GM18868 (cell line): ENCODE measurements at regions not wholly inside any gene's neighbourhood (a gene's known extent, or its start where the extent isn't known, plus 50 kb on each side); places are given as distances from the start of the nearest gene placed in this dataset.
"Not testable (repeated sequence)": the region's sequence is repeated elsewhere in the genome, so short reads cannot be mapped to it uniquely, and the experiment has no call there.

Source experiments
- ATAC-seq: cut with Tn5 transposase; IDR thresholded peaks from one replicate; pipeline ENCODE4 v1.9.1; 2021; ENCODE audit warnings: mild to moderate bottlenecking, moderate library complexity; ENCODE audit not compliant: unreplicated experiment

GRCh38 chr7:66413379-66414114, 208.4 kb downstream of the TPST1 start:
- ATAC-seq: peak; percentile 80

DNA sequence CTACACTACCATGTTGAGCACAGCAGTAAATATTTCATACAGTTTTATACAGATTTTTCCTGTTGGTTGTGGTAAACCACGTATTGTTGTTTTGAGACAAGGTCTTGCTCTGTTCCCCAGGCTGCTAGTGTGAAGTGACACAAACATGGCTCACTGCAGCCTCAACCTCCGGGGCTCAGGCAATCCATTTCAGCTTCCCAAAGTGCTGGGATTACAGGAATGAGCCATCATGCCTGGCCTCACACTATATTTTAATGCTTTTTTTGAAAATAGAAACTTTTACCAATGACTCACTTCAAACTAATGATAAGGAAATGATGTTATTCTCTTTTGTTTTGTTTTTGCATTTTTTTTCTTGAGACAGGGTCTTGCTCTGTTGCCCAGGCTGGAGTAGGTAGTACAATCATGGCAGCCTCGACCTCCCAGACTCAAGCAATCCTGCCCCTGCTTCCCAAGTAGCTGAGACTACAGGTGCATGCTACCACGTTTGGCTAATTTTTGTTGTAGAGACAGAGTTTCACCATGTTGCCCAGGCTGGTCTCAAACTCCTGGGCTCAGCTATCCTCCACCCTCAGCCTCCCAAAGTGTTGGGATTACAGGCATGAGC, 210.6 kb downstream of the TPST1 start:
- ATAC-seq: no peak

GRCh38 chr7:66418537-66418936, 210.1 kb upstream of the KCTD7 start:
- no peak for ATAC-seq

DNA sequence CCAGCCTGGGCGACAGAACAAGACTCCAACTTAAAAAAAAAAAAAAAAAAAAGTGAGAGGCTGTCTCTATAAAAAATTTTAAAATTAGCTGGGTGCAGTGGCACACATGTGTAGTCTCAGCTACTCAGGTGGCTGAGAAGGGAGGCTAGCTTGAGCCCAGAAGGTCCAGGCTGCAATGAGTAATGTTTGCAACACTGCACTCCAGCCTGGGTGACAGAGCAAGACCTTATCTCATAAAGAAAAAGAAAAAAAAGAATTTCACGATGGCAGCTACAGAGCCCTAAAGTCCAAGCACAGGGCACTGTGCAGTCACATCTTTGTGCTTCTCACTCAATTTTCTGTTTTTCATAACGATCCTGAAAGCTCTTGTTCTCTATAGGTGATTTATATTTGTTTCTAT, 209.5 kb upstream of the KCTD7 start:
- no peak for ATAC-seq

GRCh38 chr7:66421830-66422475, 206.7 kb upstream of the KCTD7 start:
- no peak for ATAC-seq

GRCh38 chr7:66423729-66424128, 205.0 kb upstream of the KCTD7 start:
- ATAC-seq: no peak

GRCh38 chr7:66426332-66426731, 202.3 kb upstream of the KCTD7 start:
- ATAC-seq: no peak

DNA sequence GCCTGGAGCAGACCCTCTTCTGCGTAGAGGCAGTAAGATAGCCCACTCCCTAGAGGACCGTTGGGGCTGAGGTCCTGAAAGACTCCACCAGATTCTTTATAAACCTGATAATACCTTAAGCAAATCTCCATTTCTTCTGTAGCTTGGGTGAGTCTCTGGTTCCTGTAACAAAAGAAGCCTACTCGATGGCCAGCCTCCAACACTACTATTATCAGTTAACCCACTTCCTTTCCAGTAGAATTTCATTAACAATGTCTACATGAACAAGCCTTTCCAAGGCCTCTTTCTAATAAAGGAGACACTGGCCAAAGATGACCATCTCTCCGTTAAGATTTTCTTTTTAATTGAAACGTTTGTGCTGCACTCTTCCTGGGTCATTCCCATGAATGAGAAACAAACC, 201.7 kb upstream of the KCTD7 start:
- no peak for ATAC-seq

- no peak for ATAC-seq
These were observed 200.7 kb upstream of the KCTD7 start for GRCh38 chr7:66427956-66428355.

DNA sequence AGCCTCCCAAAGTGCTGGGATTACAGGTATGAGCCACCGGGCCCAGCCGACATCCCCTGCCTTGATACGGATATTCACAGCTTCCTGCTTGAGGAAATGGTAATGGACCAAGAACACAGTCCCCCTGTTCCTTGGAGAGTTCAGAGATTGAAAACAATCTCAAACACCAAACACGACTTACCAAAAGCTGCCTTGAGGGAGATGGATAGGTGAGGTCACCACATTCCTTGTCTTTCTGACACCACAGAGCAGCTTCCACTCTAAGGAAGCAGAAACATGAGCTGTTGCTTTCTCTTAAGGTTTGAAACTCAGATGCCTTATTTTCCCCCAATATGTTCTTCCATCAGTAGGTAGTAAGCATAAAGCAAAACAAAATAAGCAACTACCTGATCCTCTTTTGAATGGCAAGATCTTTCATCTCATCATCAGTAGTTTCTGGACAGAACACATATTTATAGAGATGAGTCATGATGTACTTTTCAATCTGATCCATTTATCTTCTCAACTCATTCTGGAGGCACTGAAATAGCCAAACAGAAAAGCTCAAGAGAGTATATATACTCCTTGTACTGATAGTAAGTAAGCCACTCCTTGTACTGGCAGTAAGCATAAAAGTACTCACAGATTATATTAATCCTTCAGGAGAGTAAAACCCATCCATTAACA, 199.1 kb upstream of the KCTD7 start:
- ATAC-seq: no peak

GRCh38 chr7:66430164-66430545, 198.5 kb upstream of the KCTD7 start:
- ATAC-seq: no peak

DNA sequence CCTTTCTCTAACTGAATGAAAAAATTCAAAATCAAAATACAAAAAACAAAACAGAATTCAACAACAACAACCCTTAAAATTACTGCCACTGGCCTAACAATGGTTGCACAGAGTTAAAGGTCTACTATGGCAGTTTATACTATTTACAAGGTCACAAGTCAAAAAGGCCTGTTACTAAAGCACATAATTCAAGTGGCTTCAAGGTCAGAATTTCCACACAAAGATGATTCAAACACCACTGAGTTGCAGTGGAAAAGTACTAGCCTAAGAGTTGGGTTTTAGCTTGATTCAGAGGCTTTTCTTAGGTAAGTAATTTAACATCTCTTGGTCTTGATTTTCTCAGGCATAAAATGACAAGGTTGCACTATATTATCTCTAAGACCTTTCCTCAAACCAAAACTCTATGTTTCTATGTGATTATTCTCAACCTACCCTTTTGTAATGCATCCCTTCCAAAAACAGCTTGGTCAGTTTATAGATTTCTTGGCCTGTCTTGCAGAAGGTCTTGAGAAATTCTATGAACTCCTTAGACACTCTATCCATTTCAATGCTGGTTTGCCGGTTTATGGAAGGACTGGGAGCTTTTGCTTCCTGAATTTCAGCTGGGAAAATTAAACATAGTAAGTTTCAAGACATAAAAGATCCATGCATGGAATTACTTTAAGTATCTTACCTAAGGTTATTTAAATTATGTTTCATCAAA, 189.8 kb upstream of the KCTD7 start:
- ATAC-seq: not testable (repeated sequence)

GRCh38 chr7:66442385-66442784, 186.3 kb upstream of the KCTD7 start:
- no peak for ATAC-seq

GRCh38 chr7:66443946-66444345, 184.7 kb upstream of the KCTD7 start:
- no peak for ATAC-seq

- not testable (repeated sequence) for ATAC-seq
These were observed 181.7 kb upstream of the KCTD7 start for GRCh38 chr7:66447007-66447406.

- ATAC-seq: not testable (repeated sequence)
These were observed 177.9 kb upstream of the KCTD7 start for GRCh38 chr7:66450814-66451213.

GRCh38 chr7:66451713-66452112, 177.0 kb upstream of the KCTD7 start:
- ATAC-seq: peak; percentile 76

GRCh38 chr7:66452165-66452564, 176.5 kb upstream of the KCTD7 start:
- peak; percentile 51 for ATAC-seq

DNA sequence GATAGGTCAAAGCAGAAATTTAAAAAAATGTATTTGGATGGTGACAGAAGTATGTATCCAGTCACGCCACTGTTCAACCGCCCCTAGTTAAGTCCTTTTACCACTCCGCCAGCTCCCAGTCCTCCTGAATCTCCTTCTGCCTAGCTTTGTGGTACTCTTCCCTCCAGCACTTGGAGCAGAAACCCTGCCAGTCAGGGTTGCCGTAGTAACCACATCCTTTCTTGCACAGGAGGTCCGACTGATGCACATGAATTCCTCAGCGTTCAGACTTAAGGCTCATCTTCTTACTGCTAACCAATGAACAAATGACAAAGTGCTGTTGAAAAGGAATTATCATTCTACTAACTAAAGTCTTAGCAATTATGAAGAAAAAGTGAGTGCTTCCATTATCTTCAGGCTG, 175.3 kb upstream of the KCTD7 start:
- ATAC-seq: no peak

- no peak for ATAC-seq
These were observed 174.0 kb upstream of the KCTD7 start for GRCh38 chr7:66454600-66455225.

GRCh38 chr7:66455432-66455831, 173.2 kb upstream of the KCTD7 start:
- not testable (repeated sequence) for ATAC-seq
